ENCODE measurements at regions not wholly inside any gene's neighbourhood (a gene's known extent, or its start where the extent isn't known, plus 50 kb on each side); places are given as distances from the start of the nearest gene placed in this dataset.

- CTCF ChIA-PET = no interaction called here
Observed at GRCh38 chr2:187266147-187266546, 181.9 kb downstream of the CALCRL start.

More at GRCh38 chr2:187266147-187266546, 181.9 kb downstream of the CALCRL start:
- no peaks in the 10 kb centered on the region for H4K20me1 ChIP-seq (ENCODE audit: insufficient read depth, low read length)
- no peak overlapping the region for H3K23ac ChIP-seq (ENCODE audit: low read depth, low read length)
- H3K56ac ChIP-seq (ENCODE audit: extremely low read depth, insufficient read depth, low read length) = no peak overlapping the region
- H2BK120ac ChIP-seq (ENCODE audit: low read depth, low read length) = no peak overlapping the region
- no TSS peak for BruUV-seq (replicated peaks)
- H2AK9ac ChIP-seq (replicated peaks; ENCODE audit: low read depth, low read length, poor library complexity) = no peak overlapping the region
- H3K27ac ChIP-seq (ENCODE audit: insufficient read depth, low read length) = no peak overlapping the region
- dilution Hi-C loops (cut with HindIII; ENCODE audit: low sequenced_read_pairs, unreplicated experiment) = no loop called here
- H3K18ac ChIP-seq (ENCODE audit: low read depth, low read length) = no peak overlapping the region
- no peak overlapping the region for H2AFZ ChIP-seq (replicated peaks; ENCODE audit: low read length, poor library complexity)
- H3K27me3 ChIP-seq (ENCODE audit: control insufficient read depth, insufficient read depth, low read length) = peaks cover 3% of the 10 kb centered on the region; the same call in 1 of the 2 replicates
- H4K8ac ChIP-seq (ENCODE audit: low read depth in 2 of 2, low read length in 2 of 2) = no peak overlapping the region
- no peaks in the 10 kb centered on the region for H3K79me1 ChIP-seq (ENCODE audit: low read depth in 1 of 2, low read length in 2 of 2)
- no CpG with 5 or more reads among the region's 2 CpGs for WGBS, 2 experiments (ENCODE audit: extremely low coverage in 2 of 2, insufficient read length in 1 of 2)
- no peak overlapping the region for H2BK5ac ChIP-seq (ENCODE audit: low read depth, low read length, poor library complexity, severe bottlenecking)
- H3K36me3 ChIP-seq (ENCODE audit: control insufficient read depth, insufficient read depth, low read length) = no peaks in the 10 kb centered on the region
- H2AK5ac ChIP-seq (ENCODE audit: low read depth, low read length) = no peak overlapping the region
- intact Hi-C loops (cut with micrococcal nuclease) = no loop called here
- no peak overlapping the region for H2BK15ac ChIP-seq (ENCODE audit: low read depth, low read length)
- H3K14ac ChIP-seq (replicated peaks; ENCODE audit: low read depth, low read length) = no peak overlapping the region
- no peak overlapping the region for H3K9ac ChIP-seq (ENCODE audit: low read depth, low read length)
- DNase-seq = no peak
- no peaks in the 10 kb centered on the region for H3K4me1 ChIP-seq (ENCODE audit: control insufficient read depth, insufficient read depth, low read length)
- in situ Hi-C loops (cut with MboI; ENCODE audit: low sequenced_read_pairs) = no loop called here
- H4K5ac ChIP-seq (ENCODE audit: low read depth, low read length) = no peak overlapping the region
- no peaks in the 10 kb centered on the region for H3K9me3 ChIP-seq (ENCODE audit: control insufficient read depth, insufficient read depth, low read length)
- no peak for TF ChIP-seq NFE2L2 (IDR thresholded peaks at IDR 0.05; ENCODE audit: low read depth, low read length)
- no peak for TF ChIP-seq MAZ (IDR thresholded peaks at IDR 0.05; ENCODE audit: borderline replicate concordance, low read depth, low read length)
- TF ChIP-seq SMC3 (IDR thresholded peaks at IDR 0.05; ENCODE audit: low read depth, low read length) = no peak
- TF ChIP-seq CHD1 (IDR thresholded peaks at IDR 0.05; ENCODE audit: low read depth, low read length) = no peak
- no peak for TF ChIP-seq MAFK (IDR thresholded peaks at IDR 0.05; ENCODE audit: low read depth, low read length)
- TF ChIP-seq RAD21 (IDR thresholded peaks at IDR 0.05; ENCODE audit: low read length) = no peak
- TF ChIP-seq, protein P1, sequence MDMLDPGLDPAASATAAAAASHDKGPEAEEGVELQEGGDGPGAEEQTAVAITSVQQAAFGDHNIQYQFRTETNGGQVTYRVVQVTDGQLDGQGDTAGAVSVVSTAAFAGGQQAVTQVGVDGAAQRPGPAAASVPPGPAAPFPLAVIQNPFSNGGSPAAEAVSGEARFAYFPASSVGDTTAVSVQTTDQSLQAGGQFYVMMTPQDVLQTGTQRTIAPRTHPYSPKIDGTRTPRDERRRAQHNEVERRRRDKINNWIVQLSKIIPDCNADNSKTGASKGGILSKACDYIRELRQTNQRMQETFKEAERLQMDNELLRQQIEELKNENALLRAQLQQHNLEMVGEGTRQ (IDR thresholded peaks at IDR 0.05; ENCODE audit: low read depth, low read length) = no peak
- TF ChIP-seq BHLHE40 (IDR thresholded peaks at IDR 0.05; ENCODE audit: low read depth, low read length) = no peak
- TF ChIP-seq MXI1 (IDR thresholded peaks at IDR 0.05; ENCODE audit: borderline replicate concordance, low read depth, low read length) = no peak
- TF ChIP-seq ELK1 (IDR thresholded peaks at IDR 0.05; ENCODE audit: borderline replicate concordance, low read depth, low read length) = no peak
- no peak for TF ChIP-seq POLR2A (IDR thresholded peaks at IDR 0.05; ENCODE audit: low read depth, low read length)
- no peak for TF ChIP-seq CEBPB (IDR thresholded peaks at IDR 0.05; ENCODE audit: low read depth, low read length)
- no peak for TF ChIP-seq RCOR1 (IDR thresholded peaks at IDR 0.05; ENCODE audit: insufficient replicate concordance, low read length)
- no peak for TF ChIP-seq FOS (IDR thresholded peaks at IDR 0.05; ENCODE audit: low read depth, low read length)
- TF ChIP-seq, protein P2, sequence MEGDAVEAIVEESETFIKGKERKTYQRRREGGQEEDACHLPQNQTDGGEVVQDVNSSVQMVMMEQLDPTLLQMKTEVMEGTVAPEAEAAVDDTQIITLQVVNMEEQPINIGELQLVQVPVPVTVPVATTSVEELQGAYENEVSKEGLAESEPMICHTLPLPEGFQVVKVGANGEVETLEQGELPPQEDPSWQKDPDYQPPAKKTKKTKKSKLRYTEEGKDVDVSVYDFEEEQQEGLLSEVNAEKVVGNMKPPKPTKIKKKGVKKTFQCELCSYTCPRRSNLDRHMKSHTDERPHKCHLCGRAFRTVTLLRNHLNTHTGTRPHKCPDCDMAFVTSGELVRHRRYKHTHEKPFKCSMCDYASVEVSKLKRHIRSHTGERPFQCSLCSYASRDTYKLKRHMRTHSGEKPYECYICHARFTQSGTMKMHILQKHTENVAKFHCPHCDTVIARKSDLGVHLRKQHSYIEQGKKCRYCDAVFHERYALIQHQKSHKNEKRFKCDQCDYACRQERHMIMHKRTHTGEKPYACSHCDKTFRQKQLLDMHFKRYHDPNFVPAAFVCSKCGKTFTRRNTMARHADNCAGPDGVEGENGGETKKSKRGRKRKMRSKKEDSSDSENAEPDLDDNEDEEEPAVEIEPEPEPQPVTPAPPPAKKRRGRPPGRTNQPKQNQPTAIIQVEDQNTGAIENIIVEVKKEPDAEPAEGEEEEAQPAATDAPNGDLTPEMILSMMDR (conservative IDR thresholded peaks at IDR 0.05; ENCODE audit: low read depth, low read length) = no peak
- TF ChIP-seq RFX5 (IDR thresholded peaks at IDR 0.05; ENCODE audit: low read depth, low read length) = no peak
- H3K4ac ChIP-seq (ENCODE audit: low read depth, low read length) = no peak overlapping the region
- no peak overlapping the region for H3K4me3 ChIP-seq (ENCODE audit: insufficient read depth, low read depth, low read length)
- no peaks in the 10 kb centered on the region for H3K9me1 ChIP-seq (ENCODE audit: insufficient read depth, low read length)
- H4K91ac ChIP-seq (ENCODE audit: insufficient read depth, low read depth, low read length) = no peak overlapping the region
- POLR2A ChIA-PET (ENCODE audit: unreplicated experiment) = no interaction called here
- H3K4me2 ChIP-seq (ENCODE audit: low read depth, low read length) = no peak overlapping the region
- H2BK20ac ChIP-seq (ENCODE audit: low read depth, low read length) = no peak overlapping the region
- no peak for ATAC-seq (ENCODE audit: low read depth)
